Sigmoid colon (tissue), 6 donors: ENCODE measurements at regions not wholly inside any gene's neighbourhood (a gene's known extent, or its start where the extent isn't known, plus 50 kb on each side); places are given as distances from the start of the nearest gene placed in this dataset.

Experiments
- DNase-seq: peaks from one replicate; pipeline ENCODE4 v3.0.0-alpha.2; 2019
- H3K27ac ChIP-seq, 4 donors: fragments of 200-600 bp; sonication (generic); one replicate each; pipeline ENCODE4 v1.5.1; 2016 to 2019; ENCODE audit warnings: mild to moderate bottlenecking in 1 of 4
- H3K27me3 ChIP-seq, 3 donors: fragments of 200-600 bp; sonication (generic); one replicate each; pipeline ENCODE4 v1.5.1; 2019; ENCODE audit warnings: mild to moderate bottlenecking in 1 of 3
- H3K36me3 ChIP-seq, 4 donors: fragments of 200-600 bp; sonication (generic); one replicate each; pipeline ENCODE4 v1.5.1; 2016 to 2019
- H3K4me1 ChIP-seq, 4 donors: fragments of 200-600 bp; sonication (generic); one replicate each; pipeline ENCODE4 v1.5.1; 2017 to 2019
- H3K4me3 ChIP-seq, 4 donors: fragments of 200-600 bp; sonication (generic); one replicate each; pipeline ENCODE4 v1.5.1; 2017 to 2019; ENCODE audit warnings: mild to moderate bottlenecking in 2 of 4, moderate library complexity in 1 of 4
- H3K9me3 ChIP-seq, 4 donors: fragments of 200-600 bp in 3 of 4; sonication (generic) in 3 of 4; one replicate each; pipeline versions ENCODE4 v1.5.1 to v1.6.1; 2013 to 2019
- CTCF ChIP-seq, 4 experiments: fragments of 450-650 bp in 3 of 4; fragments of 200-600 bp in 1 of 4; IDR thresholded peaks; one replicate each; pipeline ENCODE4 v1.5.1; 2016 to 2019; ENCODE audit warnings: antibody characterized with exemption in 4 of 4, mild to moderate bottlenecking in 3 of 4, moderate library complexity in 2 of 4
- EP300 ChIP-seq, 4 donors: sonication (generic); formaldehyde crosslinking; IDR thresholded peaks; one replicate each; pipeline ENCODE4 v1.6.1; 2017; ENCODE audit warnings: antibody characterized with exemption in 4 of 4
- POLR2A ChIP-seq, 2 donors: fragments of 450-650 bp; IDR thresholded peaks; one replicate each; pipeline ENCODE4 v1.6.1; 2016; ENCODE audit warnings: antibody characterized with exemption in 2 of 2, mild to moderate bottlenecking in 2 of 2, moderate library complexity in 2 of 2
- POLR2AphosphoS5 ChIP-seq, 4 donors: sonication (generic); formaldehyde crosslinking; IDR thresholded peaks; one replicate each; pipeline ENCODE4 v1.6.1; 2017; ENCODE audit warnings: antibody characterized with exemption in 4 of 4
- WGBS, 2 donors: extraction: QIAGEN DNeasy Blood & Tissue Kit; methylation state at CpG; one replicate each; pipeline ENCODE4 v1.1.7; 2013; 5-methylcytosine and 5-hydroxymethylcytosine counted together
- intact Hi-C: fragments of 100-400 bp; cut with DNase I; formaldehyde crosslinking; loops from one replicate; pipeline ENCODE4 v1.15.1; 2023
- donor health status: healthy with polysubstance abuse.
- donor health status: healthy.

GRCh38 chr18:51561821-51562220 lies 364.3 kb upstream of the MEX3C start:
- Histone ChIP-seq H3K36me3 (no peaks in the 10 kb centered on the region), H3K9me3 (no peaks in the 10 kb centered on the region), H3K4me1 (no peaks in the 10 kb centered on the region), H3K27ac (no peak overlapping the region), H3K27me3 (no peaks in the 10 kb centered on the region), H3K4me3 (no peak overlapping the region)
- TF ChIP-seq EP300 (IDR thresholded peaks at IDR 0.05): no peak
- no peak for TF ChIP-seq POLR2A (IDR thresholded peaks at IDR 0.05)
- no peak for TF ChIP-seq POLR2AphosphoS5 (IDR thresholded peaks at IDR 0.05)
- no peak for TF ChIP-seq CTCF (IDR thresholded peaks at IDR 0.05)
- no peak for DNase-seq
- 80 to 81% methylated on average over 4 of the region's 4 CpGs for WGBS, 2 donors
- intact Hi-C loops: no loop called here

DNA sequence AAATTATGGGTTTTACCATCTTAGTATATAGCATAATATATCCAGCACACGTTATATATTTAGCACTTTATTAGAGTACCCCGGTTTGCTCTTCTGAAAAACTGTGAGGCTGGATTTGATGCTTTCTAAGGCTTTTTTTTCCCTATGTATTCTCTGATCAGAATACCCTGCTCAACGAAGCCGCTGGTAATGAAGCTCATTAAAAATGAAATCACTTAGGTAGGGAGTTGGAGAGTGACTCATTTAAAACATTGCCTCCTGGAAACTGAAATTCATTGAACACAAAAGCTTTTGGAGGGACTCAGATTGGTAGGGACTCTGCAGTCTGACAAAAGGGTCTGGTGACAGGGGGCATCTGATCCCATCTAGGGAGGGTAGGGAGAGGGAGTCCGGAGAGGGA lies 365.4 kb upstream of the MEX3C start:
- no peaks in the 10 kb centered on the region for H3K4me1 ChIP-seq
- H3K9me3 ChIP-seq: no peaks in the 10 kb centered on the region
- WGBS, 2 donors: 77 to 88% methylated on average over 5 of the region's 5 CpGs
- H3K27me3 ChIP-seq: no peaks in the 10 kb centered on the region
- intact Hi-C loops: no loop called here
- H3K27ac ChIP-seq: no peak overlapping the region
- no peaks in the 10 kb centered on the region for H3K36me3 ChIP-seq
- no peak overlapping the region for H3K4me3 ChIP-seq
- no peak for DNase-seq
- TF ChIP-seq CTCF (IDR thresholded peaks at IDR 0.05) (no peak), POLR2AphosphoS5 (IDR thresholded peaks at IDR 0.05) (no peak), POLR2A (IDR thresholded peaks at IDR 0.05) (no peak), EP300 (IDR thresholded peaks at IDR 0.05) (no peak)

GRCh38 chr18:51563396-51563795 lies 365.9 kb upstream of the MEX3C start:
- no peaks in the 10 kb centered on the region for H3K9me3 ChIP-seq
- H3K36me3 ChIP-seq: no peaks in the 10 kb centered on the region
- TF ChIP-seq CTCF (IDR thresholded peaks at IDR 0.05) (no peak), POLR2A (IDR thresholded peaks at IDR 0.05) (no peak), EP300 (IDR thresholded peaks at IDR 0.05) (no peak), POLR2AphosphoS5 (IDR thresholded peaks at IDR 0.05) (no peak)
- H3K4me3 ChIP-seq: no peak overlapping the region
- H3K4me1 ChIP-seq: no peaks in the 10 kb centered on the region
- H3K27me3 ChIP-seq: no peaks in the 10 kb centered on the region
- H3K27ac ChIP-seq: no peak overlapping the region
- WGBS, 2 donors: 50 to 57% methylated on average over 6 of the region's 6 CpGs
- intact Hi-C loops: no loop called here
- no peak for DNase-seq

GRCh38 chr18:51568151-51568550 lies 370.7 kb upstream of the MEX3C start:
- WGBS, 2 donors: 20 to 59% methylated on average over 1 of the region's 1 CpG
- Histone ChIP-seq H3K27ac (no peak overlapping the region), H3K27me3 (no peaks in the 10 kb centered on the region), H3K36me3 (no peaks in the 10 kb centered on the region), H3K4me1 (no peaks in the 10 kb centered on the region), H3K4me3 (no peak overlapping the region), H3K9me3 (no peaks in the 10 kb centered on the region)
- intact Hi-C loops: no loop called here
- no peak for DNase-seq
- TF ChIP-seq POLR2A (IDR thresholded peaks at IDR 0.05): no peak
- TF ChIP-seq CTCF (IDR thresholded peaks at IDR 0.05): no peak
- TF ChIP-seq POLR2AphosphoS5 (IDR thresholded peaks at IDR 0.05): no peak
- TF ChIP-seq EP300 (IDR thresholded peaks at IDR 0.05): no peak

- H3K4me1 ChIP-seq: no peaks in the 10 kb centered on the region
- intact Hi-C loops: no loop called here
- H3K27ac ChIP-seq: no peak overlapping the region
- no peaks in the 10 kb centered on the region for H3K9me3 ChIP-seq
- 32 to 60% methylated on average over 2 of the region's 2 CpGs for WGBS, 2 donors
- TF ChIP-seq POLR2A (IDR thresholded peaks at IDR 0.05) (no peak), POLR2AphosphoS5 (IDR thresholded peaks at IDR 0.05) (no peak), EP300 (IDR thresholded peaks at IDR 0.05) (no peak), CTCF (IDR thresholded peaks at IDR 0.05) (no peak)
- DNase-seq: no peak
- no peak overlapping the region for H3K4me3 ChIP-seq
- H3K27me3 ChIP-seq: no peaks in the 10 kb centered on the region
- H3K36me3 ChIP-seq: no peaks in the 10 kb centered on the region
Observed at GRCh38 chr18:51569153-51569552, 371.7 kb upstream of the MEX3C start.
